Left ventricle myocardium inferior (tissue), 1 donor: ENCODE measurements at regions not wholly inside any gene's neighbourhood (a gene's known extent, or its start where the extent isn't known, plus 50 kb on each side); places are given as distances from the start of the nearest gene placed in this dataset.

Experiments used
- DNase-seq: peaks from one replicate; pipeline ENCODE4 v3.0.0-alpha.2; 2020
- H3K27ac ChIP-seq: fragments of 200-600 bp; replicated peaks from 2 replicates; pipeline ENCODE4 v1.8.0; 2021
- H3K27me3 ChIP-seq: fragments of 200-600 bp; 2 replicates; pipeline ENCODE4 v1.8.0; 2021; ENCODE audit warnings: low read depth
- H3K36me3 ChIP-seq: fragments of 200-600 bp; 2 replicates; pipeline ENCODE4 v1.8.0; 2021
- H3K4me1 ChIP-seq: fragments of 200-600 bp; 2 replicates; pipeline ENCODE4 v1.8.0; 2021
- H3K4me3 ChIP-seq: fragments of 200-600 bp; 2 replicates; pipeline ENCODE4 v1.8.0; 2021; ENCODE audit warnings: mild to moderate bottlenecking, moderate library complexity
- H3K9me3 ChIP-seq: fragments of 200-600 bp; replicated peaks from 2 replicates; pipeline ENCODE4 v1.8.0; 2021
- intact Hi-C: fragments of 100-400 bp; cut with micrococcal nuclease; formaldehyde crosslinking; loops from one replicate; pipeline ENCODE4 v1.11.0; 2022
- TF ChIP-seq, protein P1 (sequence below): fragments of 200-600 bp; IDR thresholded peaks from 2 replicates; pipeline ENCODE4 v1.8.0; 2021; ENCODE audit warnings: antibody characterized with exemption, mild to moderate bottlenecking, borderline replicate concordance
- donor health status: DM: no; HTN: yes; CAD: no; lungs with severe emphysema.

GRCh38 chr9:129282731-129283211, 104.7 kb upstream of the IER5L start:
- peak overlapping the region; percentile 64 for H3K27ac ChIP-seq
- no peaks in the 10 kb centered on the region for H3K9me3 ChIP-seq
- H3K36me3 ChIP-seq, result no peaks in the 10 kb centered on the region
- TF ChIP-seq, protein P1, sequence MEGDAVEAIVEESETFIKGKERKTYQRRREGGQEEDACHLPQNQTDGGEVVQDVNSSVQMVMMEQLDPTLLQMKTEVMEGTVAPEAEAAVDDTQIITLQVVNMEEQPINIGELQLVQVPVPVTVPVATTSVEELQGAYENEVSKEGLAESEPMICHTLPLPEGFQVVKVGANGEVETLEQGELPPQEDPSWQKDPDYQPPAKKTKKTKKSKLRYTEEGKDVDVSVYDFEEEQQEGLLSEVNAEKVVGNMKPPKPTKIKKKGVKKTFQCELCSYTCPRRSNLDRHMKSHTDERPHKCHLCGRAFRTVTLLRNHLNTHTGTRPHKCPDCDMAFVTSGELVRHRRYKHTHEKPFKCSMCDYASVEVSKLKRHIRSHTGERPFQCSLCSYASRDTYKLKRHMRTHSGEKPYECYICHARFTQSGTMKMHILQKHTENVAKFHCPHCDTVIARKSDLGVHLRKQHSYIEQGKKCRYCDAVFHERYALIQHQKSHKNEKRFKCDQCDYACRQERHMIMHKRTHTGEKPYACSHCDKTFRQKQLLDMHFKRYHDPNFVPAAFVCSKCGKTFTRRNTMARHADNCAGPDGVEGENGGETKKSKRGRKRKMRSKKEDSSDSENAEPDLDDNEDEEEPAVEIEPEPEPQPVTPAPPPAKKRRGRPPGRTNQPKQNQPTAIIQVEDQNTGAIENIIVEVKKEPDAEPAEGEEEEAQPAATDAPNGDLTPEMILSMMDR, result no peak
- peaks cover 16% of the 10 kb centered on the region for H3K4me1 ChIP-seq
- H3K27me3 ChIP-seq, result no peaks in the 10 kb centered on the region
- no peak for DNase-seq
- peak overlapping the region; percentile 61 for H3K4me3 ChIP-seq
- intact Hi-C loops, result no loop called here

- Histone ChIP-seq H3K4me3 (peak overlapping the region; percentile 61), H3K27me3 (no peaks in the 10 kb centered on the region), H3K36me3 (no peaks in the 10 kb centered on the region), H3K27ac (peak overlapping the region; percentile 64), H3K9me3 (no peaks in the 10 kb centered on the region), H3K4me1 (peaks cover 16% of the 10 kb centered on the region)
- TF ChIP-seq, protein P1, result no peak
- no peak for DNase-seq
- intact Hi-C loops, result no loop called here
These were observed 104.2 kb upstream of the IER5L start for GRCh38 chr9:129282272-129282671.

DNA sequence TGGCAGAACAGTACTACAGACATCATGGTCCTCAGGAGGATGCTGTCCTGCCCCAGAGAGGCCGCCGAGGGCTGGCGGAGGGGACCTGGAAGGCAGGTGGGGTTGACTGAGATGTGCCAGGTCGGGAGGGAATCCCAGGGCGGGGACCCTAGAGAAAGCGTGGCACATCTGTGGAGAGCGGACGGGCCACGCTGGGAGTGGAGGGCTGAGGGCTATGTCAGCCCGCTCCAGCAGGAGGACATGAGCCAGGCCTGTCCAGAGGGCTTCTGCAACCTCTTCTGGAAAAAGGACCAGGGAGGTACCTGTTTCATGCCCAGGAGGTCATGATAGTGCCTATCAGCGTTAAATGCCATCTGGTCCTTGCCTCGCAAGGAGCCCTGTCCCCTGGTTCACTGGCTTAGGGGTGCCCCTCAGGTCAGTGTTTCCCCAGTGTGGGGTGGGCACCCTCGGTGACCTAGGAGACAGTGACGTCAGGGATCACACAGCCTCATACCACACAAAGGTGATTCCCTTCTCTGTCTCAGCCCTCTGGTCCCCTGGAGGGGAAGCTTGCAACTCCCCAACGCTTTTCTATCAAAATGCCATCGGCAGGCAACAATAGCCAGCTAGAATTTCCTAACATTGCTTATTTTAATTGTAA, 103.6 kb upstream of the IER5L start:
- H3K27ac ChIP-seq, result peak overlapping the region; percentile 64
- H3K36me3 ChIP-seq, result no peaks in the 10 kb centered on the region
- peaks cover 16% of the 10 kb centered on the region for H3K4me1 ChIP-seq
- intact Hi-C loops, result no loop called here
- DNase-seq, result no peak
- H3K9me3 ChIP-seq, result no peaks in the 10 kb centered on the region
- peaks cover 2% of the 10 kb centered on the region for H3K27me3 ChIP-seq
- peak overlapping the region; percentile 61 for H3K4me3 ChIP-seq
- TF ChIP-seq, protein P1, result no peak

GRCh38 chr9:129280623-129281271, 102.7 kb upstream of the IER5L start:
- no peak for DNase-seq
- no peaks in the 10 kb centered on the region for H3K9me3 ChIP-seq
- no peak overlapping the region for H3K27ac ChIP-seq
- no peak overlapping the region for H3K4me3 ChIP-seq
- peaks cover 7% of the 10 kb centered on the region for H3K27me3 ChIP-seq
- TF ChIP-seq, protein P1, result no peak
- intact Hi-C loops, result no loop called here
- peaks cover 16% of the 10 kb centered on the region for H3K4me1 ChIP-seq
- H3K36me3 ChIP-seq, result no peaks in the 10 kb centered on the region

- H3K4me1 ChIP-seq, result peaks cover 16% of the 10 kb centered on the region
- TF ChIP-seq, protein P1, result no peak
- no peak overlapping the region for H3K27ac ChIP-seq
- H3K36me3 ChIP-seq, result no peaks in the 10 kb centered on the region
- intact Hi-C loops, result no loop called here
- no peak overlapping the region for H3K4me3 ChIP-seq
- peaks cover 7% of the 10 kb centered on the region for H3K27me3 ChIP-seq
- no peak for DNase-seq
- H3K9me3 ChIP-seq, result no peaks in the 10 kb centered on the region
These were observed 102.2 kb upstream of the IER5L start for GRCh38 chr9:129280236-129280622.
